Muscle of leg (tissue), 3 donors: ENCODE measurements at regions not wholly inside any gene's neighbourhood (a gene's known extent, or its start where the extent isn't known, plus 50 kb on each side); places are given as distances from the start of the nearest gene placed in this dataset.

ENCODE experiments used
- DNase-seq: peaks from one replicate; pipeline ENCODE4 v3.0.0; 2013
- H3K27ac ChIP-seq: one replicate; pipeline ENCODE4 v1.5.1; 2013; ENCODE audit warnings: mild to moderate bottlenecking, low read length, control low read depth
- H3K27me3 ChIP-seq: one replicate; pipeline ENCODE4 v1.6.1; 2013; ENCODE audit warnings: low read length; ENCODE audit not compliant: control insufficient read depth, insufficient read depth
- H3K36me3 ChIP-seq: one replicate; pipeline ENCODE4 v1.6.1; 2013; ENCODE audit warnings: low read length; ENCODE audit not compliant: control insufficient read depth, insufficient read depth
- H3K4me1 ChIP-seq: one replicate; pipeline ENCODE4 v1.6.1; 2013; ENCODE audit warnings: low read length; ENCODE audit not compliant: control insufficient read depth, insufficient read depth
- H3K4me3 ChIP-seq: one replicate; pipeline ENCODE4 v1.5.1; 2013; ENCODE audit warnings: low read length, control low read depth
- H3K9me3 ChIP-seq: replicated peaks from 2 replicates; pipeline ENCODE4 v1.6.1; 2013; ENCODE audit warnings: low read depth, low read length; ENCODE audit not compliant: control insufficient read depth
- WGBS: methylation state at CpG from one replicate; pipeline ENCODE4 v1.1.5; 2013; ENCODE audit warnings: missing lambda C conversion rate; ENCODE audit not compliant: insufficient coverage; 5-methylcytosine and 5-hydroxymethylcytosine counted together

DNA sequence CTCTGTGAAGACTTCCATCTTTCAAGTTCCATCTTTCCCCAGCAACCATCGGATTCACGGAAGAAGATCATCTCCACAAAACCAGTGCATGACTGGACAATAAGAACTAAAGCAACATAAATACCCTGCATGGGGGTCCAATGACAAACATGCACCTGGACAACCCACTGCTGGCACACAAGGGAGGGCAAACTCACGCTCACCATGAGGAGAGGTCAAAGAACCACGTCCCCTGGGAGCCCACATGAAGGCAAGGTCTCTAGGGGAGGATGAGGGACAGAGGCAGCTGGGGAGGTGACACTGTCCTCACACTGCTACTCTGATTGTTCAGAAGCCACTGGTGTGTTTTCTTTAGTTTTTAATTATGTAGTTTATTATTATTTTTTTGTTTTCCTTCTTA is 190.8 kb downstream of the MED10 start:
- DNase-seq = no peak
- Histone ChIP-seq H3K4me3 (no peak overlapping the region), H3K27ac (no peak overlapping the region), H3K27me3 (no peaks in the 10 kb centered on the region), H3K4me1 (no peaks in the 10 kb centered on the region), H3K9me3 (no peaks in the 10 kb centered on the region), H3K36me3 (no peaks in the 10 kb centered on the region)
- no CpG with 5 or more reads among the region's 4 CpGs for WGBS

GRCh38 chr5:6185574-6185973 is 192.8 kb downstream of the MED10 start:
- no peak for DNase-seq
- H3K27ac ChIP-seq = no peak overlapping the region
- no peaks in the 10 kb centered on the region for H3K27me3 ChIP-seq
- H3K4me1 ChIP-seq = no peaks in the 10 kb centered on the region
- H3K36me3 ChIP-seq = no peaks in the 10 kb centered on the region
- no peaks in the 10 kb centered on the region for H3K9me3 ChIP-seq
- H3K4me3 ChIP-seq = no peak overlapping the region
- WGBS = 83% methylated on average over 3 of the region's 6 CpGs

DNA sequence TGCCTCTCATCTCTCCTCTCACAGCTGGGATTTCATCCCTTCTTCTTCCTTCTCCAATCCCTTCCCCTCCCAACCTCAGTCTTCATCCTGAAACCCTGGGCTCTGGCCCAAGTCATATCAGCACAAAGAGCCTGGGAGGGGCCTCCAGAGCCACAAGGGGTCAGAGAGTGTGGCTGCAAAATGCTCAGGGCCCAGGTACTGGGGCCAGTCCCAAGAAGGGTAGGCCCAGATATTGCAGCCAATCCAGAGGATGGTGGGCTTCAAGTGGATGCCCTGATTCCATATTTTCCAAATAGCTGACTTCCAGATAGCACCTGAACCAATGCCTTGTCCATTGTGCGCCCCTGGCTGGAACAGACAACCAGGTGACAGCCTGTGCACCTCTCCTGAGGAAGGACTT is 193.9 kb downstream of the MED10 start:
- H3K4me1 ChIP-seq = no peaks in the 10 kb centered on the region
- DNase-seq = no peak
- H3K27ac ChIP-seq = no peak overlapping the region
- no peaks in the 10 kb centered on the region for H3K27me3 ChIP-seq
- H3K4me3 ChIP-seq = no peak overlapping the region
- WGBS = 82% methylated on average over 1 of the region's 1 CpG
- H3K36me3 ChIP-seq = no peaks in the 10 kb centered on the region
- H3K9me3 ChIP-seq = no peaks in the 10 kb centered on the region

DNA sequence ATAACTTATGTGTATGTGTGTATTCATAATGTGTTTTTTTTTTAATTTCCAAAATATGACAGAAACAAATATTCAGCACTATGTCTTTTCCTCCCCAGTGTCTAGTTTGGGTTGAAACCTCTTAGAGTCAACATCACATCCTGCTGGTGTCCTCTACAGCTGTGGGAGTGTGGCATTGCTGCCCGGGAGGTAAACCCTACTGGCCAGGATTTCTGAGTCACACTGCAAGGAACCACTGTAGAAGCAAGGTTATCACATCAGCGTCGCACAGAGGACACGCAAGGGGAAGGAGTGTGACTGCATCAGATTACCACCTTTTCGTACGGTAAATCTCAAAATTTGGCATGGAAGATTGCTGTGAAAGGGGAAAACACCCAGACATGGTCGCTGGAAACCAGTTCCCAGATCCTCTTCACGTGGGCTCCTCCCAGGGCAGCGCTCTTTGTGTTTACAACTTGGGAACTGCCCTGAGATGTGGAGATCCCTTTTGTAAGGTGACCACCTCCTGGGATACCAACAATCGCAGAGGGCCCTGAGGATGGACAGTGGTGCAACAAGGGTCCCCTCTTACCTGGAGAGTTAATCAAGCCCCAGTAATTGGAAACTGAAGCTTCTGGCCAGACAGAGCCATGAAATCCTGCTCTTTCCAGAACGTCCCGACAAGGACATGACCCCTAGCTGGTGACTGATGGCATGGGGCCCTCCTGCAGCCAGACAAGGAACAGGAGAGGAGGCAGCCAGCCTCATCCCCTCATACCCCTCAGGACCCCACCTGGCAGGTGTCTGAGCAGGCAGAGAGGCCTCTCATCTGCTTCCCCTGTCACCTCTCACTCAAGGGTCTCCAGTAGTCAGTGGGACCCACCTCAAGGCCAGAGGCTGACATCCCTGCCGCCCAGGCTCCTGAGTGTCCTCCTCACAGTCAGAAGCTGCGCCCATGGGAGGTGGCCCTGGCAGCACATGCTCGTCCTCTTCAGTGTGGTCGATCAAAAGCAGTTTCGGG is 194.7 kb downstream of the MED10 start:
- H3K9me3 ChIP-seq = no peaks in the 10 kb centered on the region
- H3K36me3 ChIP-seq = no peaks in the 10 kb centered on the region
- H3K4me3 ChIP-seq = no peak overlapping the region
- no peaks in the 10 kb centered on the region for H3K27me3 ChIP-seq
- no peaks in the 10 kb centered on the region for H3K4me1 ChIP-seq
- DNase-seq = no peak
- 65% methylated on average over 15 of the region's 17 CpGs for WGBS
- H3K27ac ChIP-seq = no peak overlapping the region

GRCh38 chr5:6182271-6182815 is 196.0 kb downstream of the MED10 start:
- H3K4me3 ChIP-seq = no peak overlapping the region
- H3K36me3 ChIP-seq = no peaks in the 10 kb centered on the region
- WGBS = 88% methylated on average over 14 of the region's 23 CpGs
- no peaks in the 10 kb centered on the region for H3K9me3 ChIP-seq
- H3K27ac ChIP-seq = no peak overlapping the region
- no peak for DNase-seq
- H3K4me1 ChIP-seq = no peaks in the 10 kb centered on the region
- H3K27me3 ChIP-seq = no peaks in the 10 kb centered on the region

DNA sequence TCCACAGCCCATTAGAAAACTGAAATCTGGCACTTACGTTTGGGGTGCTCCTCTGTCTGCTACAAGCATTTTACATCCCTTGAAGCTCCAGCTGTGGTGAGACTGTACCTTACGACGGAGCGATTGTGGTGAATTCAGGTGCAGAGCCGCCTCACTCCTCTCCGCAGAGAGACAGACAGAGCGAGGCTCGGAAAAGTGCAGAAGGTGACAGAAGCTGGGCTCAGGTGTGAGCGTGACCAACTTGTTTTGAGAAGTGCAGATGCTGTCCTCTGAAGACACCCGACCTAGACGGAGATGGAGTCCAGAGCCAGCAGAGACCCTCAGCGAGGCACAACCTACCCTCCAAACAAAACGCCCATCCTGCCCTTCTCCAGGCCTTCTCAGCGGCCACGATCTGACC is 196.5 kb downstream of the MED10 start:
- no peak overlapping the region for H3K4me3 ChIP-seq
- H3K4me1 ChIP-seq = no peaks in the 10 kb centered on the region
- WGBS = 79% methylated on average over 12 of the region's 15 CpGs
- no peak overlapping the region for H3K27ac ChIP-seq
- no peaks in the 10 kb centered on the region for H3K27me3 ChIP-seq
- no peak for DNase-seq
- H3K36me3 ChIP-seq = no peaks in the 10 kb centered on the region
- no peaks in the 10 kb centered on the region for H3K9me3 ChIP-seq

DNA sequence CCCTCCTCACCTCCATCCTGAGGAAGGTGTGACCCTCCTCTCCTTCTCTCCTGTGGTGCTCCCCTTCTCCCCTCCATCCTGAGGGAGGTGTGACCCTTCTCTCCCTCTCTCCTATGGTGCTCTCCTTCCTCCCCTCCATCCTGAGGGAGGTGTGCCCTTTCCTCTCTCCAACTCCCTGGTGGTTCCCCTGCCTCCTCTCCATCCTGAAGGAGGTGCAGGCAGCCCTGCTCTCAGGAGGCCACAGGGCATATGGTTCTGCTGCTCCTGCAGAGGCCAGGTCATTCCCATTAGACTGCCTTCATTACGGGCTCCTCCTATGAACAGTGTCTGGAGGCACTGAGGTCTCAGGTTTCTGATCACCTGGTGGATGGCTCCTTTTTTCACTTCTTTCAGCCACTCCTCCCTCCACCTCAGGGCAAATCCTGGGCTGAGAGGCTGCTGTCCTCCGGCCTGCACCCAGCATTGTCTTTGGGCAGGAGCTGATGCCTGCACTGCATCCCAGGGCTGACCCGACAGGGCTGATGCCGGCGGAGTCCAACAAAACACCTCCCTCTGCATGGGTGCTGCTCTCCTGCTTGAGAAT is 197.1 kb downstream of the MED10 start:
- Histone ChIP-seq H3K4me1 (no peaks in the 10 kb centered on the region), H3K36me3 (no peaks in the 10 kb centered on the region), H3K27me3 (no peaks in the 10 kb centered on the region), H3K9me3 (no peaks in the 10 kb centered on the region), H3K4me3 (no peak overlapping the region), H3K27ac (no peak overlapping the region)
- no peak for DNase-seq
- WGBS = 62% methylated on average over 5 of the region's 5 CpGs

GRCh38 chr5:6180231-6180872 is 198.0 kb downstream of the MED10 start:
- WGBS = 80% methylated on average over 1 of the region's 2 CpGs
- H3K36me3 ChIP-seq = no peaks in the 10 kb centered on the region
- no peaks in the 10 kb centered on the region for H3K9me3 ChIP-seq
- no peak overlapping the region for H3K4me3 ChIP-seq
- no peak for DNase-seq
- H3K4me1 ChIP-seq = no peaks in the 10 kb centered on the region
- H3K27ac ChIP-seq = no peak overlapping the region
- no peaks in the 10 kb centered on the region for H3K27me3 ChIP-seq

DNA sequence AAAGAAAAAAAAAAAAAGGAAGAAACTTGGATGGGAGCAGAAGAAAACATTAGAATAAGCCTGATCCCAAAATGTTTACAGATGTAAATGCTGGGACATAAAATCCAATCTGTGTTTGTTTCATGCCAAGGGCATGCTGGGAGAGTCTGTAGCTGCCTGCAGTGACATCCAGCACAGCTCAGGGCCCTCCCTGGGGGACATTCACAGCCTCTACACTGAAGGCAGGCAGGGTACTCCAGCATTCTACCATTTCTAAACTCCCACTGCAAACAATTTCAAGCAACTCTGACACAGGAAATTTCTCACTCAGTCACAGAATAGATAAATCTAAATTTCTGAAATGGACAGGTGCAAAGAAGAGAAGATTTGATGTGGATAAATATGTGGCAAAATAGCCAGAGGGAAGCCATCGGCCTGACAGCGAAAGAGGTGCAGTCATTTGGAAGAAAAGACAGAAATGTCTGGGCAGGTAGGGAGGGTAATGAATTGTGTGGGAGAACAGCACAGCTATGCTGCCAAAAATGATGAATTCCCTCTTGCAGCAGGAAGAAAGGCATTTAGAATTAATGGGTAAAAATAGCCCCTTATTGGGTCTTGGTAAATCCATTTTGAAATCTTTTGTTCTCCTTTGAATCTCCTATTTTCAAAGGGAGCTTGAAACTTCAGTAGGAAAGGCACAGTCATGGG is 199.4 kb downstream of the MED10 start:
- 90% methylated on average over 2 of the region's 2 CpGs for WGBS
- no peak overlapping the region for H3K27ac ChIP-seq
- no peaks in the 10 kb centered on the region for H3K36me3 ChIP-seq
- H3K4me1 ChIP-seq = no peaks in the 10 kb centered on the region
- H3K4me3 ChIP-seq = no peak overlapping the region
- H3K27me3 ChIP-seq = no peaks in the 10 kb centered on the region
- no peak for DNase-seq
- no peaks in the 10 kb centered on the region for H3K9me3 ChIP-seq
